GM12865 (cell line): ENCODE measurements at regions not wholly inside any gene's neighbourhood (a gene's known extent, or its start where the extent isn't known, plus 50 kb on each side); places are given as distances from the start of the nearest gene placed in this dataset.

Experiments
- DNase-seq: peaks from one replicate; pipeline ENCODE4 v3.0.0; 2010; ENCODE audit warnings: low read depth
- H3K4me3 ChIP-seq: 2 replicates; pipeline ENCODE4 v1.5.1; 2011; ENCODE audit warnings: mild to moderate bottlenecking, low read depth, low read length, control low read depth
- TF ChIP-seq, protein P1 (sequence below): IDR thresholded peaks from 2 replicates; pipeline ENCODE4 v1.5.1; 2011; ENCODE audit warnings: low read length, control low read depth, low read depth, inconsistent platforms; ENCODE audit not compliant: insufficient read depth; ENCODE audit errors: missing control alignments

DNA sequence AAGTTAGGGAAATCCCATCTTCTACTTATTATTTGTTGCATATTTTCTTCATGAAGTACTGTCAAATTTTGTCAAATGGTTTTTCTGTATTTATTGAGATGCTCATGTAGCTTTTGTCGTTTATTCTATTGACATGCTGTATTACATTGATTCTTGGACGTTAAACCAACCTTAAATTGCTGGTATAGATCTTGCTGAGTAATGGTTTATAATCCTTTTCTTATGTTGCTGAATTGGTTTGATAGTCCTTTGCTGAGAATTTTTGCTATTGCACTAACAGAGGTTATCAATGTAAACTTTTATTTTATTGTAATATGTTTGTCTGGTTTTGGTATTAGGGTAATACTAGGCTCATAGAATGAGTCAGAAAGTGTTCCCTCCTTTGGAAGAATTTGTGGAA, 54.3 kb upstream of the COL6A5 start:
- DNase-seq: no peak
- TF ChIP-seq, protein P1, sequence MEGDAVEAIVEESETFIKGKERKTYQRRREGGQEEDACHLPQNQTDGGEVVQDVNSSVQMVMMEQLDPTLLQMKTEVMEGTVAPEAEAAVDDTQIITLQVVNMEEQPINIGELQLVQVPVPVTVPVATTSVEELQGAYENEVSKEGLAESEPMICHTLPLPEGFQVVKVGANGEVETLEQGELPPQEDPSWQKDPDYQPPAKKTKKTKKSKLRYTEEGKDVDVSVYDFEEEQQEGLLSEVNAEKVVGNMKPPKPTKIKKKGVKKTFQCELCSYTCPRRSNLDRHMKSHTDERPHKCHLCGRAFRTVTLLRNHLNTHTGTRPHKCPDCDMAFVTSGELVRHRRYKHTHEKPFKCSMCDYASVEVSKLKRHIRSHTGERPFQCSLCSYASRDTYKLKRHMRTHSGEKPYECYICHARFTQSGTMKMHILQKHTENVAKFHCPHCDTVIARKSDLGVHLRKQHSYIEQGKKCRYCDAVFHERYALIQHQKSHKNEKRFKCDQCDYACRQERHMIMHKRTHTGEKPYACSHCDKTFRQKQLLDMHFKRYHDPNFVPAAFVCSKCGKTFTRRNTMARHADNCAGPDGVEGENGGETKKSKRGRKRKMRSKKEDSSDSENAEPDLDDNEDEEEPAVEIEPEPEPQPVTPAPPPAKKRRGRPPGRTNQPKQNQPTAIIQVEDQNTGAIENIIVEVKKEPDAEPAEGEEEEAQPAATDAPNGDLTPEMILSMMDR: no peak
- H3K4me3 ChIP-seq: no peak overlapping the region

DNA sequence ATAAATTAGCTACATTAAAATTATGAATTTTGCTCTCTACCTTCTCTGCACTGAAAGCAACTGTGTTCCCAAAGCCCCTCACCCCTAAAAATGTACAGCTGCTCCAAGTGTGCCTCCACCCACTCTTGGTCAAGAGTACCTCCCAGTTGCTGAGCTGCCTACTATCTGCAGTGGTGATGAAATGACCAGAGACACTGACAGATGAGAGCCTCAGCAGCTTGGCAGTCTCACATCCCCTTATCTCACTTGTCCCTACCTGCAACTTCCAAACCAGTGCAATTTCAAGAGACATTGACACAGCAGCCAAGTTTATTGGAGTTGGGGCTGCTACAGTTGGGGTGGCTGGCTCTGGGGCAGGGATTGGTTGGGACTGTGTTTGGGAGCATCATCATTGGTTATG, 52.2 kb upstream of the COL6A5 start:
- TF ChIP-seq, protein P1: no peak
- H3K4me3 ChIP-seq: no peak overlapping the region
- no peak for DNase-seq
